ENCODE measurements at regions not wholly inside any gene's neighbourhood (a gene's known extent, or its start where the extent isn't known, plus 50 kb on each side); places are given as distances from the start of the nearest gene placed in this dataset.

DNA sequence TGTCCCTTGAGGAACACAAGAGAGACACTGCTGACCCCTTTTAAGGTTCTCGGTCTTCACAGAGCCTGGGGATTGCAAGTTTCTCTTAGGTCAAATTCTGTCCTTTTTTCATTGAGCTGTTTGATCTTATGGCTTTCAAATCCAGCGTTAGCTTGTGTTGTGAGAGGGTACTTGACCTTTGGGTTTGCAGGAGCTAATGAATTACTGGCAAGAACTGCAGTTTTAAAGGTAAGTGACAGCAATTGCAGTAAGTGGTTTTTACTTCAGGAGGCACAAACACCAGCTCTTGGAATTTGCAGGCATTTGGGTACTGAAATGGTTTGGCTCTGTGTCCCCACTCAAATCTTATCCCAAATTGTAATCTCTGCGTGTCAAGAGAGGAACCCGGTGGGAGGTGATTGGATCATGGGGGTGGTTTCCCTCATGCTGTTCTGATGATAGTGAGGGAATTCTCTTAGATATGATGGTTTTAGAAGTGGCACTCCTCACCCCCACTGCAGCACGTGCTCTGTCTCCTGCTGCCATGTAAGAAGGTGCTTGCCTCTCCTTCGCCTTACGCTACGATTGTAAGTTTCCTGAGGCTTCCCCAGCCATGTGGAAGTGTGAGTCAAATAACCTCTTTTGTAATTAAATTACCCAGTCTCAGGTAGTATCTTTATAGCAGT lies 134.5 kb upstream of the LYPLAL1 start (continued):
- TF ChIP-seq, protein P1, sequence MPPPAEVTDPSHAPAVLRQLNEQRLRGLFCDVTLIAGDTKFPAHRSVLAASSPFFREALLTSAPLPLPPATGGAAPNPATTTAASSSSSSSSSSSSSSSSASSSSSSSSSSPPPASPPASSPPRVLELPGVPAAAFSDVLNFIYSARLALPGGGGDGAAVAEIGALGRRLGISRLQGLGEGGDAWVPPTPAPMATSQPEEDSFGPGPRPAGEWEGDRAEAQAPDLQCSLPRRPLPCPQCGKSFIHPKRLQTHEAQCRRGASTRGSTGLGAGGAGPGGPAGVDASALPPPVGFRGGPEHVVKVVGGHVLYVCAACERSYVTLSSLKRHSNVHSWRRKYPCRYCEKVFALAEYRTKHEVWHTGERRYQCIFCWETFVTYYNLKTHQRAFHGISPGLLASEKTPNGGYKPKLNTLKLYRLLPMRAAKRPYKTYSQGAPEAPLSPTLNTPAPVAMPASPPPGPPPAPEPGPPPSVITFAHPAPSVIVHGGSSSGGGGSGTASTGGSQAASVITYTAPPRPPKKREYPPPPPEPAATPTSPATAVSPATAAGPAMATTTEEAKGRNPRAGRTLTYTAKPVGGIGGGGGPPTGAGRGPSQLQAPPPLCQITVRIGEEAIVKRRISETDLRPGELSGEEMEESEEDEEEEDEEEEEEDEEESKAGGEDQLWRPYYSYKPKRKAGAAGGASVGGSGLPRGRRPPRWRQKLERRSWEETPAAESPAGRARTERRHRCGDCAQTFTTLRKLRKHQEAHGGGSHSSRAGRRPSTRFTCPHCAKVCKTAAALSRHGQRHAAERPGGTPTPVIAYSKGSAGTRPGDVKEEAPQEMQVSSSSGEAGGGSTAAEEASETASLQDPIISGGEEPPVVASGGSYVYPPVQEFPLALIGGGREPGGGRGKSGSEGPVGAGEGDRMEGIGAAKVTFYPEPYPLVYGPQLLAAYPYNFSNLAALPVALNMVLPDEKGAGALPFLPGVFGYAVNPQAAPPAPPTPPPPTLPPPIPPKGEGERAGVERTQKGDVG (CRISPR knock-in tag; IDR thresholded peaks at IDR 0.05; ENCODE audit: borderline replicate concordance), result no peak
- TF ChIP-seq, protein P2, sequence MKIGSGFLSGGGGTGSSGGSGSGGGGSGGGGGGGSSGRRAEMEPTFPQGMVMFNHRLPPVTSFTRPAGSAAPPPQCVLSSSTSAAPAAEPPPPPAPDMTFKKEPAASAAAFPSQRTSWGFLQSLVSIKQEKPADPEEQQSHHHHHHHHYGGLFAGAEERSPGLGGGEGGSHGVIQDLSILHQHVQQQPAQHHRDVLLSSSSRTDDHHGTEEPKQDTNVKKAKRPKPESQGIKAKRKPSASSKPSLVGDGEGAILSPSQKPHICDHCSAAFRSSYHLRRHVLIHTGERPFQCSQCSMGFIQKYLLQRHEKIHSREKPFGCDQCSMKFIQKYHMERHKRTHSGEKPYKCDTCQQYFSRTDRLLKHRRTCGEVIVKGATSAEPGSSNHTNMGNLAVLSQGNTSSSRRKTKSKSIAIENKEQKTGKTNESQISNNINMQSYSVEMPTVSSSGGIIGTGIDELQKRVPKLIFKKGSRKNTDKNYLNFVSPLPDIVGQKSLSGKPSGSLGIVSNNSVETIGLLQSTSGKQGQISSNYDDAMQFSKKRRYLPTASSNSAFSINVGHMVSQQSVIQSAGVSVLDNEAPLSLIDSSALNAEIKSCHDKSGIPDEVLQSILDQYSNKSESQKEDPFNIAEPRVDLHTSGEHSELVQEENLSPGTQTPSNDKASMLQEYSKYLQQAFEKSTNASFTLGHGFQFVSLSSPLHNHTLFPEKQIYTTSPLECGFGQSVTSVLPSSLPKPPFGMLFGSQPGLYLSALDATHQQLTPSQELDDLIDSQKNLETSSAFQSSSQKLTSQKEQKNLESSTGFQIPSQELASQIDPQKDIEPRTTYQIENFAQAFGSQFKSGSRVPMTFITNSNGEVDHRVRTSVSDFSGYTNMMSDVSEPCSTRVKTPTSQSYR (CRISPR knock-in tag; IDR thresholded peaks at IDR 0.05; ENCODE audit: borderline replicate concordance), result no peak
- TF ChIP-seq, protein P3, sequence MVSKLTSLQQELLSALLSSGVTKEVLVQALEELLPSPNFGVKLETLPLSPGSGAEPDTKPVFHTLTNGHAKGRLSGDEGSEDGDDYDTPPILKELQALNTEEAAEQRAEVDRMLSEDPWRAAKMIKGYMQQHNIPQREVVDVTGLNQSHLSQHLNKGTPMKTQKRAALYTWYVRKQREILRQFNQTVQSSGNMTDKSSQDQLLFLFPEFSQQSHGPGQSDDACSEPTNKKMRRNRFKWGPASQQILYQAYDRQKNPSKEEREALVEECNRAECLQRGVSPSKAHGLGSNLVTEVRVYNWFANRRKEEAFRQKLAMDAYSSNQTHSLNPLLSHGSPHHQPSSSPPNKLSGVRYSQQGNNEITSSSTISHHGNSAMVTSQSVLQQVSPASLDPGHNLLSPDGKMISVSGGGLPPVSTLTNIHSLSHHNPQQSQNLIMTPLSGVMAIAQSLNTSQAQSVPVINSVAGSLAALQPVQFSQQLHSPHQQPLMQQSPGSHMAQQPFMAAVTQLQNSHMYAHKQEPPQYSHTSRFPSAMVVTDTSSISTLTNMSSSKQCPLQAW (CRISPR knock-in tag; IDR thresholded peaks at IDR 0.05), result no peak
- TF ChIP-seq MEIS2 (CRISPR knock-in tag; IDR thresholded peaks at IDR 0.05), result no peak

Data from HepG2 (cell line).